MM.1S (cell line): ENCODE measurements at regions not wholly inside any gene's neighbourhood (a gene's known extent, or its start where the extent isn't known, plus 50 kb on each side); places are given as distances from the start of the nearest gene placed in this dataset.

Source experiments
- DNase-seq: peaks from one replicate; pipeline ENCODE4 v3.0.0-alpha.2; 2015
- H2AFZ ChIP-seq: fragments of 300-600 bp; sonication (generic); 2 replicates; pipeline ENCODE4 v1.6.0; 2016; ENCODE audit warnings: antibody characterized with exemption, low read length
- H3F3A ChIP-seq: fragments of 300-600 bp; sonication (generic); 2 replicates; pipeline ENCODE4 v1.6.1; 2016; ENCODE audit warnings: mild to moderate bottlenecking, antibody characterized with exemption, low read length, moderate library complexity, mixed read lengths; ENCODE audit not compliant: insufficient read depth
- H3K27ac ChIP-seq: fragments of 300-600 bp; sonication (generic); 2 replicates; pipeline ENCODE4 v1.5.1; 2016; ENCODE audit warnings: mild to moderate bottlenecking, low read length
- H3K27me3 ChIP-seq: fragments of 300-600 bp; sonication (generic); replicated peaks from 2 replicates; pipeline ENCODE4 v1.6.0; 2016; ENCODE audit warnings: low read length; ENCODE audit not compliant: insufficient read depth
- H3K36me3 ChIP-seq: fragments of 300-600 bp; sonication (generic); replicated peaks from 2 replicates; pipeline ENCODE4 v1.6.1; 2016; ENCODE audit warnings: mild to moderate bottlenecking, low read length, mixed read lengths; ENCODE audit not compliant: insufficient read depth
- H3K4me1 ChIP-seq: fragments of 300-600 bp; sonication (generic); 2 replicates; pipeline ENCODE4 v1.6.1; 2016; ENCODE audit warnings: low read length, mixed read lengths
- H3K4me2 ChIP-seq: fragments of 300-600 bp; sonication (generic); 2 replicates; pipeline ENCODE4 v1.6.0; 2016; ENCODE audit warnings: low read depth, low read length
- H3K4me3 ChIP-seq: fragments of 300-600 bp; sonication (generic); 2 replicates; pipeline ENCODE4 v1.5.1; 2016; ENCODE audit warnings: low read length, mixed read lengths
- H3K79me2 ChIP-seq: fragments of 300-600 bp; sonication (generic); 2 replicates; pipeline ENCODE4 v1.6.1; 2016; ENCODE audit warnings: mixed run types, low read length, mixed read lengths
- H3K9ac ChIP-seq: fragments of 300-600 bp; sonication (generic); 2 replicates; pipeline ENCODE4 v1.6.1; 2016; ENCODE audit warnings: low read length, mixed read lengths
- H3K9me2 ChIP-seq: fragments of 300-600 bp; sonication (generic); replicated peaks from 2 replicates; pipeline ENCODE4 v1.6.1; 2016; ENCODE audit warnings: mild to moderate bottlenecking, low read length, mixed read lengths; ENCODE audit not compliant: insufficient read depth
- H3K9me3 ChIP-seq: fragments of 300-600 bp; sonication (generic); replicated peaks from 2 replicates; pipeline ENCODE4 v1.6.1; 2016; ENCODE audit warnings: mild to moderate bottlenecking, low read length, mixed read lengths; ENCODE audit not compliant: insufficient read depth
- H4K20me1 ChIP-seq: fragments of 300-600 bp; sonication (generic); 2 replicates; pipeline ENCODE4 v1.6.1; 2016; ENCODE audit warnings: mild to moderate bottlenecking, low read length, moderate library complexity, mixed read lengths; ENCODE audit not compliant: insufficient read depth
- CTCF ChIP-seq: fragments of 300-600 bp; sonication (generic); IDR thresholded peaks from 2 replicates; pipeline ENCODE4 v1.5.1; 2016; ENCODE audit warnings: antibody characterized with exemption, low read length, mixed read lengths
- EZH2 ChIP-seq: fragments of 300-600 bp; sonication (generic); optimal IDR thresholded peaks from 2 replicates; pipeline ENCODE3; 2017; ENCODE audit warnings: low read depth, mild to moderate bottlenecking, antibody characterized with exemption, low read length, mixed read lengths
- EZH2phosphoT487 ChIP-seq: fragments of 300-600 bp; sonication (generic); IDR thresholded peaks from 2 replicates; pipeline ENCODE4 v1.6.1; 2018; ENCODE audit warnings: antibody characterized with exemption, low read length

- TF ChIP-seq EZH2 (no peak), EZH2phosphoT487 (no peak), CTCF (no peak)
- H3K27me3 ChIP-seq, result no peaks in the 10 kb centered on the region
- no peaks in the 10 kb centered on the region for H3K79me2 ChIP-seq
- no peaks in the 10 kb centered on the region for H4K20me1 ChIP-seq
- no peaks in the 10 kb centered on the region for H3K36me3 ChIP-seq
- no peak for DNase-seq
- no peak overlapping the region for H3K9ac ChIP-seq
- H2AFZ ChIP-seq, result no peak overlapping the region
- no peaks in the 10 kb centered on the region for H3K9me3 ChIP-seq
- no peaks in the 10 kb centered on the region for H3K9me2 ChIP-seq
- no peaks in the 10 kb centered on the region for H3K4me1 ChIP-seq
- no peaks in the 10 kb centered on the region for H3F3A ChIP-seq
- no peak overlapping the region for H3K4me3 ChIP-seq
- H3K27ac ChIP-seq, result no peak overlapping the region
- H3K4me2 ChIP-seq, result no peak overlapping the region
Observed at GRCh38 chr15:98437752-98438151, 210.6 kb upstream of the IGF1R start.

- H3K4me2 ChIP-seq, result no peak overlapping the region
- H3K36me3 ChIP-seq, result no peaks in the 10 kb centered on the region
- TF ChIP-seq EZH2phosphoT487 (no peak), CTCF (no peak), EZH2 (no peak)
- no peaks in the 10 kb centered on the region for H3K9me3 ChIP-seq
- H3K79me2 ChIP-seq, result no peaks in the 10 kb centered on the region
- H3K27ac ChIP-seq, result no peak overlapping the region
- no peaks in the 10 kb centered on the region for H3F3A ChIP-seq
- H3K4me1 ChIP-seq, result no peaks in the 10 kb centered on the region
- no peaks in the 10 kb centered on the region for H3K9me2 ChIP-seq
- H4K20me1 ChIP-seq, result no peaks in the 10 kb centered on the region
- DNase-seq, result no peak
- H2AFZ ChIP-seq, result no peak overlapping the region
- H3K4me3 ChIP-seq, result no peak overlapping the region
- H3K9ac ChIP-seq, result no peak overlapping the region
- no peaks in the 10 kb centered on the region for H3K27me3 ChIP-seq
Observed at GRCh38 chr15:98438326-98438725, 210.0 kb upstream of the IGF1R start.

GRCh38 chr15:98438907-98439306 is 209.4 kb upstream of the IGF1R start:
- Histone ChIP-seq H3K9me3 (no peaks in the 10 kb centered on the region), H2AFZ (no peak overlapping the region), H3K9me2 (no peaks in the 10 kb centered on the region), H3K4me2 (no peak overlapping the region), H3K4me3 (no peak overlapping the region), H3K4me1 (no peaks in the 10 kb centered on the region), H3K27me3 (no peaks in the 10 kb centered on the region), H3K9ac (no peak overlapping the region), H3K27ac (no peak overlapping the region), H3F3A (no peaks in the 10 kb centered on the region), H4K20me1 (no peaks in the 10 kb centered on the region), H3K79me2 (no peaks in the 10 kb centered on the region), H3K36me3 (no peaks in the 10 kb centered on the region)
- no peak for DNase-seq
- TF ChIP-seq EZH2 (no peak), EZH2phosphoT487 (no peak), CTCF (no peak)
